Esophagus muscularis mucosa (tissue), 4 donors: ENCODE measurements at regions not wholly inside any gene's neighbourhood (a gene's known extent, or its start where the extent isn't known, plus 50 kb on each side); places are given as distances from the start of the nearest gene placed in this dataset.

Experiments
- DNase-seq: peaks from one replicate; pipeline ENCODE4 v3.0.0-alpha.2; 2017; ENCODE audit errors: extremely low spot score
- H3K27ac ChIP-seq, 4 donors: fragments of 200-600 bp; sonication (generic); replicated peaks in 1 of 4; 1 replicate in 3 of 4; 2 replicates in 1 of 4; pipeline ENCODE4 v1.5.1; 2016 to 2019; ENCODE audit warnings: mild to moderate bottlenecking in 1 of 4
- H3K27me3 ChIP-seq, 4 donors: fragments of 200-600 bp; sonication (generic); one replicate each; pipeline versions ENCODE4 v1.5.1 to v1.6.0; 2016 to 2019
- H3K36me3 ChIP-seq, 4 donors: fragments of 200-600 bp; sonication (generic); one replicate each; pipeline ENCODE4 v1.5.1; 2016 to 2019
- H3K4me1 ChIP-seq, 4 donors: fragments of 200-600 bp; sonication (generic); one replicate each; pipeline ENCODE4 v1.5.1; 2016 to 2019
- H3K4me3 ChIP-seq, 4 donors: fragments of 200-600 bp; sonication (generic); 1 replicate in 2 of 4; 2 replicates in 2 of 4; pipeline ENCODE4 v1.5.1; 2016 to 2019; ENCODE audit warnings: mild to moderate bottlenecking in 4 of 4, moderate library complexity in 1 of 4
- H3K9me3 ChIP-seq, 4 donors: fragments of 200-600 bp; sonication (generic); 1 replicate in 3 of 4; 2 replicates in 1 of 4; pipeline ENCODE4 v1.5.1; 2016 to 2019
- CTCF ChIP-seq, 3 experiments: fragments of 200-600 bp in 2 of 3; fragments of 450-650 bp in 1 of 3; sonication (generic) in 2 of 3; IDR thresholded peaks; one replicate each; pipeline ENCODE4 v1.5.1; 2017 to 2019; ENCODE audit warnings: antibody characterized with exemption in 3 of 3, mild to moderate bottlenecking in 2 of 3, moderate library complexity in 1 of 3
- EP300 ChIP-seq: sonication (generic); formaldehyde crosslinking; IDR thresholded peaks from one replicate; pipeline ENCODE4 v1.6.1; 2017; ENCODE audit warnings: antibody characterized with exemption
- POLR2A ChIP-seq: fragments of 450-650 bp; IDR thresholded peaks from one replicate; pipeline ENCODE4 v1.6.1; 2017; ENCODE audit warnings: antibody characterized with exemption, moderate library complexity, mild to moderate bottlenecking, low read depth
- POLR2AphosphoS5 ChIP-seq, 2 donors: sonication (generic); formaldehyde crosslinking; IDR thresholded peaks; one replicate each; pipeline ENCODE4 v1.6.1; 2017; ENCODE audit warnings: antibody characterized with exemption in 2 of 2
- WGBS: methylation state at CpG from one replicate; pipeline ENCODE4 v1.1.5; 2018; 5-methylcytosine and 5-hydroxymethylcytosine counted together
- intact Hi-C: fragments of 100-400 bp; cut with DNase I; formaldehyde crosslinking; loops from one replicate; pipeline ENCODE4 v1.15.1; 2023

DNA sequence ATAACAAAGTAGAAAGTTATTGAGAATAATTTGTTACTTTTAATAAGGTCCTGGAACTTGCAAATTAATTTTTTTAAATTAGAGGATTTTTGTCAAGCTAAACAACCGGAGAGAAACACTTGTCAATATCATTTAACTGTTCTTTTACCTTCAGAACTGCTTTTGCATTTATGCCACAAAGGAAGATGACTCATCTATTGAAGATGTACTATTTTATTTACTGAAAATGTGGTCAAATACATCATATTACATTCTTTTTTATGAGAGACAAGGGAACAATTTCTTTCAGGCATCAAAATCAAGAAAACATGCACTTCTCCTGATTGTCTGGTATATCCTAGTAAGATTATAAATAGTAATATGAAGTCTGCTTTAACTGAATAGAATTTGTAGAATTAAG lies 558.2 kb upstream of the PRMT6 start:
- TF ChIP-seq POLR2AphosphoS5 (IDR thresholded peaks at IDR 0.05) (no peak), CTCF (IDR thresholded peaks at IDR 0.05) (no peak), POLR2A (no peak), EP300 (no peak)
- DNase-seq: no peak
- Histone ChIP-seq H3K36me3 (no peaks in the 10 kb centered on the region), H3K27ac (no peak overlapping the region), H3K4me1 (no peaks in the 10 kb centered on the region), H3K9me3 (no peaks in the 10 kb centered on the region), H3K4me3 (no peak overlapping the region), H3K27me3 (no peaks in the 10 kb centered on the region)
- intact Hi-C loops: no loop called here
- 88% methylated on average over 1 of the region's 1 CpG for whole genome bisulfite sequencing

DNA sequence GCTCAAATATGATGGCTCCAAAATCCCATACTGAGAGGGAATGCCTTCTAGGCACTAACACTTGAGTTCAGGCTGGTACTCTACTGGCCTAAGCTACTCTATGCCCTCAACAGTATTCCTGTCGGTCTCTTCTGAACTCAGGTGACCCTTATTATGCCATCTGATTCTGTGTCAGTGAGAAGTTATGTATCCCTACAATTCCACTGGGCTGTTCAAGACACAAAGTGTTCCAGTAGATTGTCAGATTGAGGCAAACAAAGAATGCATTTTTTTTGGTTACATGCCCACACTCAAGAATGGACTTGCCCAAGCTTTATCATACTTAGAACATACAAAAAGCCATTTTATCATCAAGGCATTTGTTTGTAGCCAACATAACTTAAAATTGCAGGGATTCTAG lies 553.8 kb upstream of the PRMT6 start:
- TF ChIP-seq EP300 (no peak), CTCF (IDR thresholded peaks at IDR 0.05) (no peak), POLR2AphosphoS5 (IDR thresholded peaks at IDR 0.05) (no peak), POLR2A (no peak)
- H3K27me3 ChIP-seq: no peaks in the 10 kb centered on the region
- 92% methylated on average over 1 of the region's 1 CpG for WGBS
- intact Hi-C loops: no loop called here
- no peak for DNase-seq
- no peaks in the 10 kb centered on the region for H3K36me3 ChIP-seq
- no peaks in the 10 kb centered on the region for H3K9me3 ChIP-seq
- H3K4me1 ChIP-seq: no peaks in the 10 kb centered on the region
- no peak overlapping the region for H3K27ac ChIP-seq
- H3K4me3 ChIP-seq: no peak overlapping the region

DNA sequence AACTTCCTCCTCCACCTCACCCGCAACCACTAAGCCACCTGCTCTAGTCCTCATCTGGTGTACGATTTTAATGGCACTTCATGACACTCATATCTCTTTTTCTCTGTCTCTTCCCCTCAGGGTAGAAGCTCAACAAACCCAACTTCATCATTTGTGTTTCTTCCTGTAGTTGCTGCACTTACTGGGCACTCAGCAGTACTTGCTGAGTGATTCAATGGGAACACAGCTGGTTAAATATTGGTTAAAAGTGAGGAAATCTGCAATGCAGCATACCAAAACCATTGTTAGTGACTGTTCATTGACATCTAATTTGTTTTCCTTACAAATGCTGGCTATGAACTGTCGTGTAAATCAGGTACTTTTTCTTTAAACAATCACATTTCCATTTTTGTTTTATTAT lies 541.1 kb upstream of the PRMT6 start:
- no peaks in the 10 kb centered on the region for H3K4me1 ChIP-seq
- no peaks in the 10 kb centered on the region for H3K27me3 ChIP-seq
- WGBS: 39% methylated on average over 3 of the region's 3 CpGs
- H3K27ac ChIP-seq: no peak overlapping the region
- H3K9me3 ChIP-seq: no peaks in the 10 kb centered on the region
- intact Hi-C loops: no loop called here
- TF ChIP-seq EP300: no peak
- TF ChIP-seq POLR2A: no peak
- no peak for TF ChIP-seq POLR2AphosphoS5 (IDR thresholded peaks at IDR 0.05)
- no peak for TF ChIP-seq CTCF (IDR thresholded peaks at IDR 0.05)
- no peaks in the 10 kb centered on the region for H3K36me3 ChIP-seq
- no peak overlapping the region for H3K4me3 ChIP-seq
- DNase-seq: no peak

DNA sequence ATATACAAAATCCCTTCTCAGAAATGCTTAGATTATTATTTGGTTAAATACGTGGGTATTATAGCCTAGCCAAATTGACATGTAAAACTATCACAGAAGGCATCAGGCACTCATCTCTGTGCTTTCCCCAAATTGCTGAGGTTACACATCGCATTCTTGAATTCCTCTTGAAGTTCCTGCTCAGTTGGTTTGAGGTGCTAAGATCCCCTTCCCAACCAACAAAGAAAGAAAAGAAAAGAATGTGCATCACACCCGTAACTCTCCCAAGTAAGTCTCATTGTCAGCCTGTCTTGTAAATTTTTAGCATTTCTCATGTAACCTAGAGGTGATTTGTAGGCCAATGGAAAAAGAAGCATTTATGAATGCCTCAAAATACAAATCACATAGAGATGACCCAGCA lies 539.2 kb upstream of the PRMT6 start:
- Histone ChIP-seq H3K4me3 (no peak overlapping the region), H3K27ac (no peak overlapping the region), H3K9me3 (no peaks in the 10 kb centered on the region), H3K27me3 (no peaks in the 10 kb centered on the region), H3K36me3 (no peaks in the 10 kb centered on the region), H3K4me1 (no peaks in the 10 kb centered on the region)
- TF ChIP-seq EP300 (no peak), CTCF (IDR thresholded peaks at IDR 0.05) (no peak), POLR2AphosphoS5 (IDR thresholded peaks at IDR 0.05) (no peak), POLR2A (no peak)
- intact Hi-C loops: no loop called here
- WGBS: 84% methylated on average over 3 of the region's 3 CpGs
- no peak for DNase-seq

DNA sequence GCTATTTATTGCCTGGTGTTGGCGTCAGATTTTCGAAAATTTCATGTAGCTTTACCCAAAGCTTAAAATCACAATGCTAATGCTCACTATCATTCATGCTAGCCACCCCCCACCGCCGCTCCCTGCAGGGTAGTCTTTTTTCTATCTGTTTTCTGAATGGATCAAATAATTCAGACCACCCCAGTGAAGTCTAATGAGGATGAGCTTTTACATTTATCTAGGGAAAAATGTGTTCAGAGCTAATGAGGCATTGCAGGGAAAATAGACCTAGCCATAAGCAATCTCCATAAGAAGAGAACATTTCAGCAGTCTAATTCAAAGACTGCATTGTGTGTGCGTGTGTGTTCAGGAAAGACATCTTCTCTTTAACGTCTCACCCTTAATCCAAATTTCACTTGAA lies 533.0 kb upstream of the PRMT6 start:
- Histone ChIP-seq H3K36me3 (no peaks in the 10 kb centered on the region), H3K27ac (no peak overlapping the region), H3K4me1 (no peaks in the 10 kb centered on the region), H3K9me3 (no peaks in the 10 kb centered on the region), H3K4me3 (no peak overlapping the region), H3K27me3 (no peaks in the 10 kb centered on the region)
- 61% methylated on average over 6 of the region's 6 CpGs for WGBS
- TF ChIP-seq EP300 (no peak), CTCF (IDR thresholded peaks at IDR 0.05) (no peak), POLR2AphosphoS5 (IDR thresholded peaks at IDR 0.05) (no peak), POLR2A (no peak)
- DNase-seq: no peak
- intact Hi-C loops: no loop called here
